Neutrophil (primary cell): ENCODE measurements at regions not wholly inside any gene's neighbourhood (a gene's known extent, or its start where the extent isn't known, plus 50 kb on each side); places are given as distances from the start of the nearest gene placed in this dataset.

ENCODE experiments used
- H3K27ac ChIP-seq: fragments of 200-600 bp; sonication (generic); 2 replicates; pipeline ENCODE4 v1.5.1; 2016; ENCODE audit warnings: mild to moderate bottlenecking, moderate library complexity
- H3K27me3 ChIP-seq: fragments of 200-600 bp; sonication (generic); 2 replicates; pipeline ENCODE4 v1.6.0; 2016; ENCODE audit warnings: mild to moderate bottlenecking
- H3K36me3 ChIP-seq: fragments of 200-600 bp; sonication (generic); 2 replicates; pipeline ENCODE4 v1.5.1; 2017
- H3K4me1 ChIP-seq, 2 experiments: fragments of 200-600 bp in 1 of 2; sonication (generic) in 1 of 2; 1 replicate in 1 of 2; 2 replicates in 1 of 2; pipeline versions ENCODE4 v1.5.1 to v1.6.1; 2013 to 2016; ENCODE audit warnings: low read depth in 1 of 2, low read length in 1 of 2, mild to moderate bottlenecking in 1 of 2, moderate library complexity in 1 of 2; ENCODE audit not compliant: control insufficient read depth in 1 of 2, insufficient read depth in 1 of 2
- H3K4me3 ChIP-seq, 2 experiments: fragments of 200-600 bp in 1 of 2; sonication (generic) in 1 of 2; 1 replicate in 1 of 2; 2 replicates in 1 of 2; pipeline ENCODE4 v1.5.1; 2013 to 2016; ENCODE audit warnings: low read depth in 1 of 2, low read length in 1 of 2, mild to moderate bottlenecking in 1 of 2, moderate library complexity in 1 of 2
- H3K9me3 ChIP-seq: fragments of 200-600 bp; sonication (generic); 2 replicates; pipeline ENCODE4 v1.5.1; 2016
- TF ChIP-seq, protein P1 (sequence below): fragments of 200-600 bp; sonication (generic); IDR thresholded peaks from 2 replicates; pipeline ENCODE4 v1.5.1; 2016; ENCODE audit warnings: antibody characterized with exemption

GRCh38 chr10:46233181-46233580 is 53.6 kb upstream of the ANTXRL start:
- TF ChIP-seq, protein P1, sequence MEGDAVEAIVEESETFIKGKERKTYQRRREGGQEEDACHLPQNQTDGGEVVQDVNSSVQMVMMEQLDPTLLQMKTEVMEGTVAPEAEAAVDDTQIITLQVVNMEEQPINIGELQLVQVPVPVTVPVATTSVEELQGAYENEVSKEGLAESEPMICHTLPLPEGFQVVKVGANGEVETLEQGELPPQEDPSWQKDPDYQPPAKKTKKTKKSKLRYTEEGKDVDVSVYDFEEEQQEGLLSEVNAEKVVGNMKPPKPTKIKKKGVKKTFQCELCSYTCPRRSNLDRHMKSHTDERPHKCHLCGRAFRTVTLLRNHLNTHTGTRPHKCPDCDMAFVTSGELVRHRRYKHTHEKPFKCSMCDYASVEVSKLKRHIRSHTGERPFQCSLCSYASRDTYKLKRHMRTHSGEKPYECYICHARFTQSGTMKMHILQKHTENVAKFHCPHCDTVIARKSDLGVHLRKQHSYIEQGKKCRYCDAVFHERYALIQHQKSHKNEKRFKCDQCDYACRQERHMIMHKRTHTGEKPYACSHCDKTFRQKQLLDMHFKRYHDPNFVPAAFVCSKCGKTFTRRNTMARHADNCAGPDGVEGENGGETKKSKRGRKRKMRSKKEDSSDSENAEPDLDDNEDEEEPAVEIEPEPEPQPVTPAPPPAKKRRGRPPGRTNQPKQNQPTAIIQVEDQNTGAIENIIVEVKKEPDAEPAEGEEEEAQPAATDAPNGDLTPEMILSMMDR: no peak
- no peaks in the 10 kb centered on the region for H3K9me3 ChIP-seq
- H3K27me3 ChIP-seq: no peaks in the 10 kb centered on the region
- no peak overlapping the region for H3K4me3 ChIP-seq
- peaks cover 5 to 9% of the 10 kb centered on the region in 2 experiments for H3K4me1 ChIP-seq
- no peak overlapping the region for H3K27ac ChIP-seq
- no peaks in the 10 kb centered on the region for H3K36me3 ChIP-seq

GRCh38 chr10:46234026-46234425 is 52.8 kb upstream of the ANTXRL start:
- TF ChIP-seq, protein P1: no peak
- Histone ChIP-seq H3K9me3 (no peaks in the 10 kb centered on the region), H3K4me1 (peaks cover 0 to 1% of the 10 kb centered on the region in 2 experiments), H3K27ac (no peak overlapping the region), H3K36me3 (no peaks in the 10 kb centered on the region), H3K27me3 (no peaks in the 10 kb centered on the region), H3K4me3 (no peak overlapping the region)

GRCh38 chr10:46234431-46235060 is 52.3 kb upstream of the ANTXRL start:
- H3K4me3 ChIP-seq: no peak overlapping the region
- H3K4me1 ChIP-seq: no peaks in the 10 kb centered on the region
- H3K36me3 ChIP-seq: no peaks in the 10 kb centered on the region
- H3K27ac ChIP-seq: no peak overlapping the region
- no peaks in the 10 kb centered on the region for H3K27me3 ChIP-seq
- TF ChIP-seq, protein P1: no peak
- no peaks in the 10 kb centered on the region for H3K9me3 ChIP-seq

DNA sequence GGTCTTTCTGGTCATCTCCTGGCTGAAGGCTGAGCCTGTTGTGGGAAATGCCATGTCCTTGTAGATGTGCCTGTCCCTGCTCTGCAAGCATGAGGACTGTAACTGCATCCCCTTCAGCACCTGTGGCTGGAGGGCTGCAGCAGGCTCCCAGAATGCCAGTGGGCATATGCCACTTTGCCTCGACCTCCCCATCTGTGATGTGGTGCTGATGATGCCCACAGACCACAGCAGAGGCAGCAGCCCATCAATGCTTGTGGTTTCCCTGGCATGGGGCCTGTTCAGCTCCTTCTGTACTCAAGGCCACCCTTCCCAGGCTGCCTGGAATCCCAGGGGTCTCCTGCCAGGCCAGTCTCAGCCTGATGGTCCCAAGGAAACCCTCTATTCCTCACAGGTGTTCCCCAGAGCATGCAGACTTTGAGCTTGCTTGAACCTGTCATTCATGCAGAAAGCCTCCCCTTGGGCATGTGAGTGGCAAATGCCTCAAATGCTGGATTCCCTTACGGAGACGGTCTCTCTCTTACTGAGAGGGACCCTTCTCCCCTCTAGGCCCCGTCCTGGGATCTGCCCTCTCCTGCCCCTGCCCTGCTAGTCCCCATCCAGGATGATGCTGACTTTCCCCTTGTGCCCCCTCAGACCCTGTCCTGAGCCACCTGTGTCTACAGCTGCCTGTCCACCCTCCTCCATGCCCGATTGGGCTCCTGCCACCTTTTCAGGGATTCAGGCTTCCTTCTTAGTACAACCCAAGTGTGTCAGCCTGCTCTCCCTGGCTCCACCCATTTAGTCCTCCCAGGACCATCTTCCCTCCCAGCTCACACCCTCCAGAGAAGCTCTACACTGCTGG is 50.9 kb upstream of the ANTXRL start:
- no peaks in the 10 kb centered on the region for H3K27me3 ChIP-seq
- H3K4me1 ChIP-seq: no peaks in the 10 kb centered on the region
- no peak overlapping the region for H3K4me3 ChIP-seq
- TF ChIP-seq, protein P1: no peak
- no peaks in the 10 kb centered on the region for H3K9me3 ChIP-seq
- no peak overlapping the region for H3K27ac ChIP-seq
- H3K36me3 ChIP-seq: no peaks in the 10 kb centered on the region

DNA sequence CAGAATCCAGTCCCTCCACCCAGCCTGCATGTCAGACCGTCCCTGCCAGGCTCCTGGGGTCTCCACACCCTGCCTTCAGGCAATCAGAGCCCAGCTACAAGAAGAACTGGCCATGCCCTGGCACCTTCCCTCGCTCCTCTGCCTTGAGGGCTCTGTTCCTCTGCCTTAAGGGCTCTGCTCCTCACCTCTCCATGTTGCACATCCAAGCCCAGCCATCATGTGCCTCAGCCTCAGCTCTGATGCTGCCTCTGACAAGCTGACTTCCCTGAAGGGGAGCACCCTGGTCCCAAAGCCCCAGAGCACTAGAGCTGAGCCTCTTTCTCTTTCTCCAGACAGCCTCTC is 50.3 kb upstream of the ANTXRL start:
- Histone ChIP-seq H3K27me3 (no peaks in the 10 kb centered on the region), H3K9me3 (no peaks in the 10 kb centered on the region), H3K4me3 (no peak overlapping the region), H3K27ac (no peak overlapping the region), H3K36me3 (no peaks in the 10 kb centered on the region), H3K4me1 (no peaks in the 10 kb centered on the region)
- TF ChIP-seq, protein P1: no peak
